ENCODE measurements at regions not wholly inside any gene's neighbourhood (a gene's known extent, or its start where the extent isn't known, plus 50 kb on each side); places are given as distances from the start of the nearest gene placed in this dataset.

DNA sequence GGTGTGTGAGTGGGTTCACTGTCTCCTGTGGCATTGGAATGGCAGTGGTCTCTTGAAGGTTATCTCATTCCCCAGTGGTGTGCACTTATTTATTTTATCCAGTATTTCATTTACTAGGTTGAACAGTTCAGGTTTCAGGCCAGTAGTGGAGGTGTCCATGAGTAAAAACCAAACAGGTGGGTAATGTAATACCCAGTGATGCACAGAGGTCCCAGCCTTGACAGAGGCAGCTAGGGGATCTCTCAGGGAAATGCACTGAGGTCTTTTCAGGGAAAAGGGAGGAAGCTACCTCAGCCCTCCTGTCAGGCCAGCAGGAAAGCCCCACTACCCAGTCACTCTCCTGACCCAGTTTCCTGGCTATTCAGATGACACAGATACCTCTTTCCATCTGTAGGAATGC is 403.6 kb downstream of the UTRN start:
- H3K4me3 ChIP-seq (ENCODE audit: low read length) = no peak overlapping the region
- H2AFZ ChIP-seq (ENCODE audit: low read length) = no peak overlapping the region
- no peaks in the 10 kb centered on the region for H3K9me3 ChIP-seq (replicated peaks; ENCODE audit: insufficient read depth, low read length)
- H3K4me2 ChIP-seq (ENCODE audit: low read depth, low read length) = no peak overlapping the region
- no peaks in the 10 kb centered on the region for H3K79me2 ChIP-seq (ENCODE audit: low read length)
- no peaks in the 10 kb centered on the region for H3K4me1 ChIP-seq (ENCODE audit: low read length)
- no peaks in the 10 kb centered on the region for H3K27me3 ChIP-seq (replicated peaks; ENCODE audit: insufficient read depth, low read length)
- no peaks in the 10 kb centered on the region for H4K20me1 ChIP-seq (ENCODE audit: insufficient read depth, low read length)
- TF ChIP-seq, protein P1, sequence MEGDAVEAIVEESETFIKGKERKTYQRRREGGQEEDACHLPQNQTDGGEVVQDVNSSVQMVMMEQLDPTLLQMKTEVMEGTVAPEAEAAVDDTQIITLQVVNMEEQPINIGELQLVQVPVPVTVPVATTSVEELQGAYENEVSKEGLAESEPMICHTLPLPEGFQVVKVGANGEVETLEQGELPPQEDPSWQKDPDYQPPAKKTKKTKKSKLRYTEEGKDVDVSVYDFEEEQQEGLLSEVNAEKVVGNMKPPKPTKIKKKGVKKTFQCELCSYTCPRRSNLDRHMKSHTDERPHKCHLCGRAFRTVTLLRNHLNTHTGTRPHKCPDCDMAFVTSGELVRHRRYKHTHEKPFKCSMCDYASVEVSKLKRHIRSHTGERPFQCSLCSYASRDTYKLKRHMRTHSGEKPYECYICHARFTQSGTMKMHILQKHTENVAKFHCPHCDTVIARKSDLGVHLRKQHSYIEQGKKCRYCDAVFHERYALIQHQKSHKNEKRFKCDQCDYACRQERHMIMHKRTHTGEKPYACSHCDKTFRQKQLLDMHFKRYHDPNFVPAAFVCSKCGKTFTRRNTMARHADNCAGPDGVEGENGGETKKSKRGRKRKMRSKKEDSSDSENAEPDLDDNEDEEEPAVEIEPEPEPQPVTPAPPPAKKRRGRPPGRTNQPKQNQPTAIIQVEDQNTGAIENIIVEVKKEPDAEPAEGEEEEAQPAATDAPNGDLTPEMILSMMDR (IDR thresholded peaks at IDR 0.05; ENCODE audit: low read length) = no peak
- TF ChIP-seq EZH2phosphoT487 (IDR thresholded peaks at IDR 0.05; ENCODE audit: low read length) (no peak), EZH2 (optimal IDR thresholded peaks at IDR 0.05; ENCODE audit: low read depth, low read length) (no peak)
- H3K9me2 ChIP-seq (replicated peaks; ENCODE audit: insufficient read depth, low read length) = no peaks in the 10 kb centered on the region
- no peaks in the 10 kb centered on the region for H3K36me3 ChIP-seq (replicated peaks; ENCODE audit: insufficient read depth, low read length)
- no peaks in the 10 kb centered on the region for H3F3A ChIP-seq (ENCODE audit: insufficient read depth, low read length)
- DNase-seq = no peak
- no peak overlapping the region for H3K9ac ChIP-seq (ENCODE audit: low read length)
- no peak overlapping the region for H3K27ac ChIP-seq (ENCODE audit: low read length)

DNA sequence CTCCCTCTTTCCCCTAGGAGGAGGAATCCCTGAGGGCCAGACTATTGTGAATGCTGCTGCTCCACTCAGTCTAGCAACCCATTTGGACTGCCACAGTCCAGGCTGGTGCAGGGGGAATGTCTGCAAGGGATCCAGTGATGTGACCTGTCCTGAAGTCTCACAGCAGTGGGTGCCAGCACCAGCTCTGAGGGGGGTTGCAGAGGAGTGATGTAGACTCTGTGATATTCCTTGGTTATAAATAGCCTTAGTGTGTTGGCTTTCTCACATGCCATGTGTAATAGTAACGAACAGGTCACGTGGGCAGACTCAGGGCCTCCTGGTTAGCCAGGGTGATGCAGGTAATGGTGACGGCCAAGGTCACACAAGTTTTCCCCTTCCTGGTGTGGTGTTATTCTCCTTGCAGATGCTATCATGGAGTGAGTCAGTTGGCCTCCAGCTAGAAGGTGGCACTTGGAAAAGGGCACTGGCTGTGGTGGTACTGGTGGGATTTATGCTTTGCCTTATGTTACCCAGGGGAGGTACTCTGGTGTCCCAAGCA is 404.4 kb downstream of the UTRN start:
- no peak for DNase-seq
- Histone ChIP-seq H3K9ac (ENCODE audit: low read length) (no peak overlapping the region), H3K4me3 (ENCODE audit: low read length) (no peak overlapping the region), H3K27me3 (replicated peaks; ENCODE audit: insufficient read depth, low read length) (no peaks in the 10 kb centered on the region), H4K20me1 (ENCODE audit: insufficient read depth, low read length) (no peaks in the 10 kb centered on the region), H3K36me3 (replicated peaks; ENCODE audit: insufficient read depth, low read length) (no peaks in the 10 kb centered on the region), H2AFZ (ENCODE audit: low read length) (no peak overlapping the region), H3K4me1 (ENCODE audit: low read length) (no peaks in the 10 kb centered on the region), H3K27ac (ENCODE audit: low read length) (no peak overlapping the region), H3K4me2 (ENCODE audit: low read depth, low read length) (no peak overlapping the region), H3F3A (ENCODE audit: insufficient read depth, low read length) (no peaks in the 10 kb centered on the region), H3K79me2 (ENCODE audit: low read length) (no peaks in the 10 kb centered on the region), H3K9me2 (replicated peaks; ENCODE audit: insufficient read depth, low read length) (no peaks in the 10 kb centered on the region), H3K9me3 (replicated peaks; ENCODE audit: insufficient read depth, low read length) (no peaks in the 10 kb centered on the region)
- TF ChIP-seq EZH2phosphoT487 (IDR thresholded peaks at IDR 0.05; ENCODE audit: low read length) = no peak
- TF ChIP-seq, protein P1 (IDR thresholded peaks at IDR 0.05; ENCODE audit: low read length) = no peak
- no peak for TF ChIP-seq EZH2 (optimal IDR thresholded peaks at IDR 0.05; ENCODE audit: low read depth, low read length)

DNA sequence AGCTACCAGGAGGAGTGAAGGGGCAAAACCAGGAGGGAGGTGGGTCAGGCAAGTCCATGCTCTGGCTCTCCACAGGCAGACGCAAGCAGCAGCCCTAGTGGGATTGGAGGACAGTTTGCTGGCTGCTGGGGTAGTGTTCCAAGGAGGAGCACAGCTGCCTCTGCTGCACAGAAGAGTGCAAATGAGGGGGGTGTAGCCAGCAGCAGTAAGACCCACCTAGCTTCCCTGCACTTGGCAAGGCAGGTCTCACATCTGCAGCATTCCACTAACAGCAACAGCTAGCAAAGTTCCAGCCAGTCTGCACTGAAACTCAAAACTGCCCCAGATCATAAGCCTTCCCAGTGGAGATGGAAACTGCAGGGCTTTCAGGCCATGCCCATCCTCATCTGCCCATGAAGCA is 405.0 kb downstream of the UTRN start:
- Histone ChIP-seq H3K9me2 (replicated peaks; ENCODE audit: insufficient read depth, low read length) (no peaks in the 10 kb centered on the region), H3K79me2 (ENCODE audit: low read length) (no peaks in the 10 kb centered on the region), H3K27me3 (replicated peaks; ENCODE audit: insufficient read depth, low read length) (no peaks in the 10 kb centered on the region), H3K9me3 (replicated peaks; ENCODE audit: insufficient read depth, low read length) (no peaks in the 10 kb centered on the region), H3K36me3 (replicated peaks; ENCODE audit: insufficient read depth, low read length) (no peaks in the 10 kb centered on the region), H3K4me2 (ENCODE audit: low read depth, low read length) (no peak overlapping the region), H2AFZ (ENCODE audit: low read length) (no peak overlapping the region), H4K20me1 (ENCODE audit: insufficient read depth, low read length) (no peaks in the 10 kb centered on the region), H3K27ac (ENCODE audit: low read length) (no peak overlapping the region), H3K9ac (ENCODE audit: low read length) (no peak overlapping the region), H3K4me1 (ENCODE audit: low read length) (no peaks in the 10 kb centered on the region), H3K4me3 (ENCODE audit: low read length) (no peak overlapping the region), H3F3A (ENCODE audit: insufficient read depth, low read length) (no peaks in the 10 kb centered on the region)
- no peak for DNase-seq
- no peak for TF ChIP-seq EZH2phosphoT487 (IDR thresholded peaks at IDR 0.05; ENCODE audit: low read length)
- no peak for TF ChIP-seq EZH2 (optimal IDR thresholded peaks at IDR 0.05; ENCODE audit: low read depth, low read length)
- TF ChIP-seq, protein P1 (IDR thresholded peaks at IDR 0.05; ENCODE audit: low read length) = no peak
